OCI-LY7 (cell line): ENCODE measurements at regions not wholly inside any gene's neighbourhood (a gene's known extent, or its start where the extent isn't known, plus 50 kb on each side); places are given as distances from the start of the nearest gene placed in this dataset.
"Not testable (repeated sequence)": the region's sequence is repeated elsewhere in the genome, so short reads cannot be mapped to it uniquely, and the experiment has no call there.

Experiments used
- BruUV-seq: library from RNA; stranded (reverse); fragments of 400-500 nt; replicated peaks from 2 replicates; lab custom pipeline; 2021; lab: Mats Ljungman, UMichigan
- CTCF ChIA-PET: fragments of 300-600 bp; sonication (Branson Sonifier 250); formaldehyde crosslinking; loops from one replicate; lab custom pipeline; 2022; ENCODE audit warnings: antibody characterized with exemption; ENCODE audit not compliant: unreplicated experiment; lab: Charles Lee
- POLR2A ChIA-PET: fragments of 300-600 bp; sonication (Branson Sonifier 250); formaldehyde crosslinking; loops from one replicate; lab custom pipeline; 2022; ENCODE audit warnings: antibody characterized with exemption; lab: Charles Lee
- DNase-seq: peaks from one replicate; pipeline ENCODE4 v3.0.0-alpha.2; 2015; ENCODE audit warnings: low spot score
- H2AFZ ChIP-seq: fragments of 200-600 bp; sonication (generic), shearing (Covaris generic); 2 replicates; pipeline ENCODE4 v1.6.1; 2014; ENCODE audit warnings: mild to moderate bottlenecking, antibody characterized with exemption, low read length, moderate library complexity
- H3K27ac ChIP-seq: fragments of 200-600 bp; sonication (generic); 2 replicates; pipeline ENCODE4 v1.5.1; 2014; ENCODE audit warnings: mixed run types, low read depth, mild to moderate bottlenecking, moderate library complexity, low read length, inconsistent platforms; ENCODE audit not compliant: poor library complexity, severe bottlenecking
- H3K36me3 ChIP-seq: fragments of 200-600 bp; sonication (generic); 2 replicates; pipeline ENCODE4 v1.6.1; 2014; ENCODE audit warnings: mild to moderate bottlenecking, antibody characterized with exemption, low read length, moderate library complexity, mixed read lengths; ENCODE audit not compliant: insufficient read depth
- H3K4me1 ChIP-seq: fragments of 200-600 bp; sonication (generic); 2 replicates; pipeline ENCODE4 v1.5.1; 2014; ENCODE audit warnings: mild to moderate bottlenecking, low read length; ENCODE audit not compliant: insufficient read depth, poor library complexity, severe bottlenecking
- H3K4me2 ChIP-seq: fragments of 200-600 bp; sonication (generic); 2 replicates; pipeline ENCODE4 v1.6.1; 2014; ENCODE audit warnings: mild to moderate bottlenecking, low read length
- H3K4me3 ChIP-seq: fragments of 200-600 bp; sonication (generic); 2 replicates; pipeline ENCODE4 v1.5.1; 2014; ENCODE audit warnings: mild to moderate bottlenecking, low read depth, low read length; ENCODE audit not compliant: poor library complexity, severe bottlenecking
- H3K79me2 ChIP-seq: fragments of 200-600 bp; sonication (generic); 2 replicates; pipeline ENCODE4 v1.6.1; 2016; ENCODE audit warnings: low read depth, mild to moderate bottlenecking, low read length, moderate library complexity, mixed read lengths; ENCODE audit not compliant: insufficient read depth
- H3K9me2 ChIP-seq: fragments of 200-600 bp; sonication (generic); 2 replicates; pipeline ENCODE4 v1.6.1; 2016; ENCODE audit warnings: mild to moderate bottlenecking, low read length, mixed read lengths; ENCODE audit not compliant: insufficient read depth
- H3K9me3 ChIP-seq: fragments of 200-600 bp; sonication (generic); 2 replicates; pipeline ENCODE4 v1.6.1; 2014; ENCODE audit warnings: mild to moderate bottlenecking, mixed run types, low read length, mixed read lengths
- H4K20me1 ChIP-seq: fragments of 200-600 bp; sonication (generic); 2 replicates; pipeline ENCODE4 v1.6.1; 2014; ENCODE audit warnings: mild to moderate bottlenecking, antibody characterized with exemption, low read length, moderate library complexity, mixed read lengths; ENCODE audit not compliant: insufficient read depth
- CTCF ChIP-seq: fragments of 200-600 bp; sonication (generic); conservative IDR thresholded peaks from 2 replicates; pipeline ENCODE4 v1.5.1; 2014; ENCODE audit warnings: mild to moderate bottlenecking, antibody characterized with exemption, low read length, moderate library complexity, mixed read lengths
- EZH2phosphoT487 ChIP-seq: fragments of 200-600 bp; sonication (generic); IDR thresholded peaks from 2 replicates; pipeline ENCODE4 v1.6.1; 2018; ENCODE audit warnings: low read depth, borderline replicate concordance, mild to moderate bottlenecking, mixed run types, antibody characterized with exemption, low read length, moderate library complexity, mixed read lengths
- intact Hi-C: fragments of 100-400 bp; cut with micrococcal nuclease; formaldehyde crosslinking; loops from one replicate; pipeline ENCODE4 v1.10.0; 2022; ENCODE audit not compliant: unreplicated experiment

DNA sequence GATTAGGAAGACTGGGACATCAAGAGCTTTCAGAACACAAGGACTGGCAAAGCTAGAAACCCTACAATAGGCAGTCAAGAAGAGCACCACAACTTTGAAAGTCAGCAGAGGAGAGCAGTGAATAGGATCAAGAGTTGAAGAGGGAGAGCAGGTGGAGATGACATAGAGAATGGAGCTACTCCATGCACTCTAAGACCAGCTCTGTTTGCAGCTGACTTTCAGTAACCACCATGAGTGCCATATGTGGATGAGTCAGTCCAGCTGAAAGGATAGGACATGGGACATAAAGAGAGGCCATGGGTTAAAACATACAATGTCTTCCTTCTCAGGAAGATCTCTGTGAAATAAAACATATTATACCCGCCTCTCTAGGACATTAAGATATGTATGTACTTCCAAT, 289.1 kb upstream of the KLF4 start:
- CTCF ChIA-PET = no interaction called here
- no peak for TF ChIP-seq CTCF
- TF ChIP-seq EZH2phosphoT487 = no peak
- H3K79me2 ChIP-seq = no peaks in the 10 kb centered on the region
- no peaks in the 10 kb centered on the region for H3K4me1 ChIP-seq
- H3K4me2 ChIP-seq = no peak overlapping the region
- no peak overlapping the region for H3K27ac ChIP-seq
- H3K36me3 ChIP-seq = no peaks in the 10 kb centered on the region
- intact Hi-C loops = no loop called here
- POLR2A ChIA-PET = interaction anchor here (0.6 kb wide), 2 partner anchors 15 to 17 kb away, joined by 3 read pairs; no protein-coding TSS in a partner anchor
- no peak for DNase-seq
- no peaks in the 10 kb centered on the region for H4K20me1 ChIP-seq
- H3K4me3 ChIP-seq = no peak overlapping the region
- no peaks in the 10 kb centered on the region for H3K9me2 ChIP-seq
- H3K9me3 ChIP-seq = no peaks in the 10 kb centered on the region
- BruUV-seq = no TSS peak
- H2AFZ ChIP-seq = no peak overlapping the region

- H3K27ac ChIP-seq, H3K4me3 ChIP-seq, H2AFZ ChIP-seq, H3K4me2 ChIP-seq, DNase-seq, H4K20me1 ChIP-seq, H3K9me3 ChIP-seq, BruUV-seq, CTCF ChIA-PET, H3K79me2 ChIP-seq, H3K4me1 ChIP-seq, H3K36me3 ChIP-seq, POLR2A ChIA-PET, H3K9me2 ChIP-seq, intact Hi-C loops: not testable (repeated sequence)
These were observed 284.5 kb upstream of the KLF4 start for GRCh38 chr9:107774099-107774498.

GRCh38 chr9:107772988-107773387, 283.4 kb upstream of the KLF4 start:
- CTCF ChIA-PET = no interaction called here
- H3K4me2 ChIP-seq = no peak overlapping the region
- no peak overlapping the region for H3K4me3 ChIP-seq
- POLR2A ChIA-PET = no interaction called here
- DNase-seq = no peak
- H3K4me1 ChIP-seq = no peaks in the 10 kb centered on the region
- intact Hi-C loops = no loop called here
- H3K9me3 ChIP-seq = no peaks in the 10 kb centered on the region
- H3K27ac ChIP-seq = no peak overlapping the region
- H3K9me2 ChIP-seq = no peaks in the 10 kb centered on the region
- H3K36me3 ChIP-seq = no peaks in the 10 kb centered on the region
- no peak overlapping the region for H2AFZ ChIP-seq
- no peak for TF ChIP-seq EZH2phosphoT487
- no peak for TF ChIP-seq CTCF
- H3K79me2 ChIP-seq = no peaks in the 10 kb centered on the region
- BruUV-seq = no TSS peak
- no peaks in the 10 kb centered on the region for H4K20me1 ChIP-seq
